GM23338 (cell line): ENCODE measurements at regions not wholly inside any gene's neighbourhood (a gene's known extent, or its start where the extent isn't known, plus 50 kb on each side); places are given as distances from the start of the nearest gene placed in this dataset.

ENCODE experiments used
- ATAC-seq: fragments of 200-7000 bp; cut with Tn5 transposase; 3 replicates; pipeline ENCODE4 v1.9.1; 2020
- DNase-seq: peaks from one replicate; pipeline ENCODE4 v3.0.0-alpha.2; 2015; ENCODE audit warnings: low spot score
- H2AFZ ChIP-seq: fragments of 200-600 bp; sonication (generic); 2 replicates; pipeline ENCODE4 v1.8.0; 2016; ENCODE audit warnings: antibody characterized with exemption, mild to moderate bottlenecking, moderate library complexity
- H3F3A ChIP-seq: fragments of 200-600 bp; sonication (generic); replicated peaks from 2 replicates; pipeline ENCODE4 v1.8.0; 2017; ENCODE audit warnings: antibody characterized with exemption, mixed run types, low read depth
- H3K27ac ChIP-seq: fragments of 200-600 bp; sonication (generic); 2 replicates; pipeline ENCODE4 v1.6.1; 2016; ENCODE audit warnings: low read depth
- H3K27me3 ChIP-seq: fragments of 200-600 bp; sonication (generic); 2 replicates; pipeline ENCODE4 v1.8.0; 2016; ENCODE audit warnings: mild to moderate bottlenecking, mixed run types, moderate library complexity; ENCODE audit not compliant: insufficient read depth
- H3K36me3 ChIP-seq: fragments of 200-600 bp; sonication (generic); 2 replicates; pipeline ENCODE4 v1.8.0; 2016; ENCODE audit warnings: mild to moderate bottlenecking; ENCODE audit not compliant: insufficient read depth
- H3K4me1 ChIP-seq: fragments of 200-600 bp; sonication (generic); 2 replicates; pipeline ENCODE4 v1.8.0; 2016; ENCODE audit warnings: mild to moderate bottlenecking, moderate library complexity; ENCODE audit not compliant: insufficient read depth
- H3K4me2 ChIP-seq: fragments of 200-600 bp; sonication (generic); 2 replicates; pipeline ENCODE4 v1.7.1; 2017; ENCODE audit warnings: mixed run types
- H3K4me3 ChIP-seq: fragments of 200-600 bp; sonication (generic); 2 replicates; pipeline ENCODE4 v1.6.1; 2016; ENCODE audit warnings: mixed run types
- H3K79me2 ChIP-seq: fragments of 200-600 bp; sonication (generic); replicated peaks from 2 replicates; pipeline ENCODE4 v1.8.0; 2017; ENCODE audit warnings: mild to moderate bottlenecking; ENCODE audit not compliant: insufficient read depth
- H3K9me2 ChIP-seq: fragments of 200-600 bp; sonication (generic); 2 replicates; pipeline ENCODE4 v1.8.0; 2017; ENCODE audit not compliant: insufficient read depth
- H4K20me1 ChIP-seq: fragments of 200-600 bp; sonication (generic); replicated peaks from 2 replicates; pipeline ENCODE4 v1.8.0; 2017; ENCODE audit warnings: mild to moderate bottlenecking; ENCODE audit not compliant: insufficient read depth
- H3K27ac Mint-ChIP-seq: 2 replicates; pipeline ENCODE4 v1.8.0; 2020; ENCODE audit warnings: inconsistent platforms, mild to moderate bottlenecking, moderate library complexity, mixed read lengths
- H3K27me3 Mint-ChIP-seq: 3 replicates; pipeline ENCODE4 v1.8.0; 2022; ENCODE audit warnings: low read depth, mild to moderate bottlenecking, moderate library complexity, mixed read lengths, inconsistent platforms; ENCODE audit not compliant: insufficient read depth, poor library complexity
- H3K36me3 Mint-ChIP-seq: 3 replicates; pipeline ENCODE4 v1.8.0; 2021; ENCODE audit warnings: low read depth, mild to moderate bottlenecking, inconsistent platforms, moderate library complexity, mixed read lengths
- H3K4me1 Mint-ChIP-seq: 3 replicates; pipeline ENCODE4 v1.8.0; 2020; ENCODE audit warnings: mild to moderate bottlenecking, inconsistent platforms, mixed read lengths
- H3K4me3 Mint-ChIP-seq: 3 replicates; pipeline ENCODE4 v1.8.0; 2021; ENCODE audit warnings: moderate library complexity, mild to moderate bottlenecking, inconsistent platforms, mixed read lengths
- H3K9me3 Mint-ChIP-seq: 3 replicates; pipeline ENCODE4 v1.8.0; 2020; ENCODE audit warnings: moderate library complexity, mild to moderate bottlenecking, inconsistent platforms, mixed read lengths
- CTCF ChIP-seq, 2 experiments: fragments of 200-600 bp in 1 of 2; sonication (generic) in 1 of 2; conservative IDR thresholded peaks; 2 replicates each; pipeline versions ENCODE4 v1.5.1 to v1.6.1; 2016 to 2017; ENCODE audit warnings: antibody characterized with exemption in 2 of 2, low read depth in 2 of 2, mild to moderate bottlenecking in 2 of 2, moderate library complexity in 1 of 2
- EZH2 ChIP-seq: fragments of 200-600 bp; sonication (generic); IDR thresholded peaks from one replicate; pipeline ENCODE4 v1.8.0; 2017; ENCODE audit warnings: antibody characterized with exemption, mild to moderate bottlenecking, low read depth; ENCODE audit not compliant: unreplicated experiment
- NANOG ChIP-seq: IDR thresholded peaks from 2 replicates; pipeline ENCODE4 v1.6.1; 2016; ENCODE audit warnings: antibody characterized with exemption, borderline replicate concordance
- POLR2AphosphoS5 ChIP-seq: IDR thresholded peaks from 2 replicates; pipeline ENCODE4 v1.6.1; 2016; ENCODE audit warnings: antibody characterized with exemption, low read depth
- STAT1 ChIP-seq: IDR thresholded peaks from one replicate; pipeline ENCODE4 v1.6.1; 2016; ENCODE audit warnings: antibody characterized with exemption; ENCODE audit not compliant: unreplicated experiment
- ZNF114 ChIP-seq: fragments of 250-450 bp; sonication (Bioruptor Pico); IDR thresholded peaks from 2 replicates; pipeline ENCODE4 v1.5.0; 2020; ENCODE audit warnings: mild to moderate bottlenecking, moderate library complexity
- TF ChIP-seq, protein P1 (sequence below): IDR thresholded peaks from 2 replicates; pipeline ENCODE4 v1.6.1; 2016; ENCODE audit warnings: antibody characterized with exemption
- TF ChIP-seq, protein P2 (sequence below): IDR thresholded peaks from one replicate; pipeline ENCODE4 v1.6.1; 2018; ENCODE audit warnings: antibody characterized with exemption; ENCODE audit not compliant: unreplicated experiment

GRCh38 chr10:131500181-131500580 is 188.7 kb upstream of the TCERG1L start:
- Histone ChIP-seq H3K27me3 (no peaks in the 10 kb centered on the region), H3K4me2 (no peak overlapping the region), H3K9me2 (no peaks in the 10 kb centered on the region), H3K27ac (no peak overlapping the region), H3K79me2 (no peaks in the 10 kb centered on the region), H3F3A (no peaks in the 10 kb centered on the region), H2AFZ (no peak overlapping the region), H3K36me3 (no peaks in the 10 kb centered on the region), H3K4me3 (no peak overlapping the region), H3K4me1 (no peaks in the 10 kb centered on the region), H4K20me1 (no peaks in the 10 kb centered on the region)
- TF ChIP-seq CTCF (conservative IDR thresholded peaks at IDR 0.05; ENCODE audit: low read depth in 2 of 2), result no peak
- TF ChIP-seq, protein P1, sequence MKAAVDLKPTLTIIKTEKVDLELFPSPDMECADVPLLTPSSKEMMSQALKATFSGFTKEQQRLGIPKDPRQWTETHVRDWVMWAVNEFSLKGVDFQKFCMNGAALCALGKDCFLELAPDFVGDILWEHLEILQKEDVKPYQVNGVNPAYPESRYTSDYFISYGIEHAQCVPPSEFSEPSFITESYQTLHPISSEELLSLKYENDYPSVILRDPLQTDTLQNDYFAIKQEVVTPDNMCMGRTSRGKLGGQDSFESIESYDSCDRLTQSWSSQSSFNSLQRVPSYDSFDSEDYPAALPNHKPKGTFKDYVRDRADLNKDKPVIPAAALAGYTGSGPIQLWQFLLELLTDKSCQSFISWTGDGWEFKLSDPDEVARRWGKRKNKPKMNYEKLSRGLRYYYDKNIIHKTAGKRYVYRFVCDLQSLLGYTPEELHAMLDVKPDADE, result no peak
- DNase-seq (no peak), ATAC-seq (no peak)
- no peak overlapping the region for H3K27ac Mint-ChIP-seq
- no peak overlapping the region for H3K4me3 Mint-ChIP-seq
- H3K9me3 Mint-ChIP-seq, result peaks cover 96% of the 10 kb centered on the region
- peaks cover 7% of the 10 kb centered on the region for H3K27me3 Mint-ChIP-seq
- H3K36me3 Mint-ChIP-seq, result peaks cover 37% of the 10 kb centered on the region
- no peaks in the 10 kb centered on the region for H3K4me1 Mint-ChIP-seq

DNA sequence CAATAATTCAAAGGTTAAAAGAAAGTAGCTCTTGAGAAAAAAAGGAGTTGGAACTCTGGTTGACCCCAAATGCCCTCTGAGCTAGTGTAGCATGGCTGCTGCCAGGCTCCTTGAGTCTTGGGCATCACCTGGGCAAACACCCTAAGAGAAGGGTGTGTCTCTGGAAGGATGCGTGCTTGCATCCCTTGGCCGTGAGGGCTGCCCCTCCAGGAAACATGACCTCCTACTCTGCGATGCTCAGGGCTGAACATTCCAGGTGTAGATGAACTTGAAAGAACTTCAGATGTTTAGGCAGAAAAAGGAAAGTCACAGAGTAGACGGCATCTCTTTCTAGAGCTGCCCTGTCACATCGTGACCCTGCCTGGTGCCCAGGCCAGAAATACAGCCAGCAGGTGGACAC is 189.4 kb upstream of the TCERG1L start:
- H3K79me2 ChIP-seq, result no peaks in the 10 kb centered on the region
- no peaks in the 10 kb centered on the region for H3K36me3 ChIP-seq
- H3K4me3 ChIP-seq, result no peak overlapping the region
- no peaks in the 10 kb centered on the region for H3F3A ChIP-seq
- H3K4me2 ChIP-seq, result no peak overlapping the region
- no peak for DNase-seq
- H2AFZ ChIP-seq, result no peak overlapping the region
- Mint-ChIP-seq H3K27ac (no peak overlapping the region), H3K27me3 (peaks cover 7% of the 10 kb centered on the region), H3K9me3 (peaks cover 93% of the 10 kb centered on the region), H3K4me1 (no peaks in the 10 kb centered on the region), H3K4me3 (no peak overlapping the region), H3K36me3 (peaks cover 36% of the 10 kb centered on the region)
- no peaks in the 10 kb centered on the region for H3K27me3 ChIP-seq
- ATAC-seq, result no peak
- no peaks in the 10 kb centered on the region for H4K20me1 ChIP-seq
- no peak for TF ChIP-seq EZH2
- H3K27ac ChIP-seq, result no peak overlapping the region
- H3K9me2 ChIP-seq, result no peaks in the 10 kb centered on the region
- no peaks in the 10 kb centered on the region for H3K4me1 ChIP-seq

DNA sequence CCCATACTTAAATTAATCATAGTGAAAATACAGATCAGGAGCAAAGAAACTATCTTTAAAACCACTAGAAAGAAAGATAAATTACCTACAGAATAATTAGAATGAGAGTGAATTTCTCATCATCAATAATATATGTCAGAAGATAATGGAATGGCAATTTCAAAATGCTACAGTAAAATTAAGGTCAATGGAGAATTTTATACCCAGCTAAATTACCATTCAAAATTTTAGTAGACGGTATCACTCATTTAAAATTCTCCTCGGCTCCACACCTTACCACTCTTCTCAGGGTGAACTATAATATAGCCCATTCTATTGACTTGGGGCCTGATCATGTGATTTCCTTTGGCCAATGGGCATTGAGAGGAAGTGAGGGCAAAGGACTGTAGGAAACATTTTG is 192.5 kb upstream of the TCERG1L start:
- no peaks in the 10 kb centered on the region for H3K27me3 ChIP-seq
- no peaks in the 10 kb centered on the region for H3K36me3 ChIP-seq
- ATAC-seq, result no peak
- no peak overlapping the region for H2AFZ ChIP-seq
- no peaks in the 10 kb centered on the region for H3F3A ChIP-seq
- no peak overlapping the region for H3K4me2 ChIP-seq
- no peaks in the 10 kb centered on the region for H3K9me2 ChIP-seq
- H3K79me2 ChIP-seq, result no peaks in the 10 kb centered on the region
- Mint-ChIP-seq H3K36me3 (peaks cover 27% of the 10 kb centered on the region), H3K9me3 (peaks cover 90% of the 10 kb centered on the region), H3K27ac (no peak overlapping the region), H3K4me3 (no peak overlapping the region), H3K27me3 (peaks cover 1% of the 10 kb centered on the region), H3K4me1 (no peaks in the 10 kb centered on the region)
- no peak overlapping the region for H3K27ac ChIP-seq
- no peaks in the 10 kb centered on the region for H4K20me1 ChIP-seq
- H3K4me3 ChIP-seq, result no peak overlapping the region
- H3K4me1 ChIP-seq, result no peaks in the 10 kb centered on the region
- no peak for DNase-seq
- TF ChIP-seq POLR2AphosphoS5 (no peak), NANOG (no peak), STAT1 (no peak), EZH2 (no peak), CTCF (conservative IDR thresholded peaks at IDR 0.05; ENCODE audit: low read depth in 2 of 2) (no peak), ZNF114 (CRISPR knock-in tag) (no peak)
- TF ChIP-seq, protein P2, sequence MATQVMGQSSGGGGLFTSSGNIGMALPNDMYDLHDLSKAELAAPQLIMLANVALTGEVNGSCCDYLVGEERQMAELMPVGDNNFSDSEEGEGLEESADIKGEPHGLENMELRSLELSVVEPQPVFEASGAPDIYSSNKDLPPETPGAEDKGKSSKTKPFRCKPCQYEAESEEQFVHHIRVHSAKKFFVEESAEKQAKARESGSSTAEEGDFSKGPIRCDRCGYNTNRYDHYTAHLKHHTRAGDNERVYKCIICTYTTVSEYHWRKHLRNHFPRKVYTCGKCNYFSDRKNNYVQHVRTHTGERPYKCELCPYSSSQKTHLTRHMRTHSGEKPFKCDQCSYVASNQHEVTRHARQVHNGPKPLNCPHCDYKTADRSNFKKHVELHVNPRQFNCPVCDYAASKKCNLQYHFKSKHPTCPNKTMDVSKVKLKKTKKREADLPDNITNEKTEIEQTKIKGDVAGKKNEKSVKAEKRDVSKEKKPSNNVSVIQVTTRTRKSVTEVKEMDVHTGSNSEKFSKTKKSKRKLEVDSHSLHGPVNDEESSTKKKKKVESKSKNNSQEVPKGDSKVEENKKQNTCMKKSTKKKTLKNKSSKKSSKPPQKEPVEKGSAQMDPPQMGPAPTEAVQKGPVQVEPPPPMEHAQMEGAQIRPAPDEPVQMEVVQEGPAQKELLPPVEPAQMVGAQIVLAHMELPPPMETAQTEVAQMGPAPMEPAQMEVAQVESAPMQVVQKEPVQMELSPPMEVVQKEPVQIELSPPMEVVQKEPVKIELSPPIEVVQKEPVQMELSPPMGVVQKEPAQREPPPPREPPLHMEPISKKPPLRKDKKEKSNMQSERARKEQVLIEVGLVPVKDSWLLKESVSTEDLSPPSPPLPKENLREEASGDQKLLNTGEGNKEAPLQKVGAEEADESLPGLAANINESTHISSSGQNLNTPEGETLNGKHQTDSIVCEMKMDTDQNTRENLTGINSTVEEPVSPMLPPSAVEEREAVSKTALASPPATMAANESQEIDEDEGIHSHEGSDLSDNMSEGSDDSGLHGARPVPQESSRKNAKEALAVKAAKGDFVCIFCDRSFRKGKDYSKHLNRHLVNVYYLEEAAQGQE, result no peak
